ENCODE measurements at regions not wholly inside any gene's neighbourhood (a gene's known extent, or its start where the extent isn't known, plus 50 kb on each side); places are given as distances from the start of the nearest gene placed in this dataset.

DNA sequence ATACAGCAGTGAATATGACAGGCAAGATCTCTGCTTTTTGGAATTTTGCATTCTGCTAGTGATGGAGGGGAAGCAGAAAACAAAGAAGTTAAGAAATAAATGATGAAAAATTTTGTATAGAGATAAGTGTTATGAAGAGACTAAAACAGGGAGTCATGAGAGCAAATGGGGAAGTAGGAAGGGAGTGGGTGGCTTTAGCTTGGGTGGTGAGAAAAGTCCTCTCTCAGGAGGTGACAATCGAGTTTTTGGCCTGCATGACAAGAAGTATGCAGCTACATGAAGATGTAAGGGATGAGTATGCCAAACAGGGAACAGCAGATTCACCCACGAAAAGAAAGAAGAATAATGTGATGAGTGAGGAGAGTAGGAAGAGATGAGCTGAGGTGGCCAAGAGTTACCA, 80.7 kb upstream of the MPPED2 start:
- no peak overlapping the region for H3K27ac Mint-ChIP-seq

DNA sequence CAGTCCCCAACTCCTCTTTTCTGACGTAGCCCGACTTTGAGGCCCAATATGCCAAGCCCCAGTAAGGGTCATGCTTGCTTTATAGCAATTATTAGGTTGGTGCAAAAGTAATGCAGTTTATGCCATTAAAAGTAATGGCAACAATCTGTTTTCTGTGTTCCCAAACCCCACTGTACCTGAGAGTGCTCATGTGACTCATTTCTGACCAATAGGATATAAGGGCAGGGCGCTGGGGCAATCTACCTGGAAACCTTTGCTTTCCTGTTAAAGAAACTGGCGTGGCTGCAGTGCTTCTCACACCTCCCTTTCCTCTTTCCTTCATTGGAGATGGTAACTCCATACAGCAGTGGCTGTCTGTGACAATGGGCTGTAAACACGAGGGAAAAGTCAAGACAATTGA, 78.9 kb upstream of the MPPED2 start:
- peaks cover 10% of the 10 kb centered on the region for H3K9me3 Mint-ChIP-seq

More for the DNA sequence above, 80.7 kb upstream of the MPPED2 start:
- Mint-ChIP-seq H3K36me3 (ENCODE audit: low read depth) (peaks cover 7% of the 10 kb centered on the region), H3K9me3 (peaks cover 10% of the 10 kb centered on the region), H3K27me3 (ENCODE audit: low read depth, poor library complexity) (no peaks in the 10 kb centered on the region), H3K4me3 (no peak overlapping the region), H3K4me1 (no peaks in the 10 kb centered on the region)
- no peak for DNase-seq
- TF ChIP-seq, protein P1, sequence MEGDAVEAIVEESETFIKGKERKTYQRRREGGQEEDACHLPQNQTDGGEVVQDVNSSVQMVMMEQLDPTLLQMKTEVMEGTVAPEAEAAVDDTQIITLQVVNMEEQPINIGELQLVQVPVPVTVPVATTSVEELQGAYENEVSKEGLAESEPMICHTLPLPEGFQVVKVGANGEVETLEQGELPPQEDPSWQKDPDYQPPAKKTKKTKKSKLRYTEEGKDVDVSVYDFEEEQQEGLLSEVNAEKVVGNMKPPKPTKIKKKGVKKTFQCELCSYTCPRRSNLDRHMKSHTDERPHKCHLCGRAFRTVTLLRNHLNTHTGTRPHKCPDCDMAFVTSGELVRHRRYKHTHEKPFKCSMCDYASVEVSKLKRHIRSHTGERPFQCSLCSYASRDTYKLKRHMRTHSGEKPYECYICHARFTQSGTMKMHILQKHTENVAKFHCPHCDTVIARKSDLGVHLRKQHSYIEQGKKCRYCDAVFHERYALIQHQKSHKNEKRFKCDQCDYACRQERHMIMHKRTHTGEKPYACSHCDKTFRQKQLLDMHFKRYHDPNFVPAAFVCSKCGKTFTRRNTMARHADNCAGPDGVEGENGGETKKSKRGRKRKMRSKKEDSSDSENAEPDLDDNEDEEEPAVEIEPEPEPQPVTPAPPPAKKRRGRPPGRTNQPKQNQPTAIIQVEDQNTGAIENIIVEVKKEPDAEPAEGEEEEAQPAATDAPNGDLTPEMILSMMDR (IDR thresholded peaks at IDR 0.05), result no peak

DNA sequence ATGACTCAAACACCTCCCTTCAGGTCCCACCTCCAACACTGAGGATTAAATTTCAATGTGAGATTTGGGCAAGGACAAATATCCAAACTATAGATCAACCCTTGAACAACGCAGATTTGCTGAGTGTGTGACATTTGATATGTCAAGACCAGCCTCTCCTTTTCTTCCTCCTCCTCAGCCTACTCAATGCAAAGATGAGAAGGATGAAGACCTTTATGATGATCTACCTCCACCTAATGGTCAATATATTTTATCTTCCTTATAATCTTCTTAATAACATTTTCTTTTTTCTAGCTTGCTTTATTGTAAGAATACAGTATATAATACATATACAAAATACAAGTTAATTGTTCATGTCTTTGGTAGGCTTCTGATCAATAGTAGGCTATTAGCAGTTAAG, 67.5 kb upstream of the MPPED2 start:
- H3K4me3 Mint-ChIP-seq, result no peak overlapping the region
- no peaks in the 10 kb centered on the region for H3K9me3 Mint-ChIP-seq
- H3K4me1 Mint-ChIP-seq, result no peaks in the 10 kb centered on the region
- TF ChIP-seq, protein P1 (IDR thresholded peaks at IDR 0.05), result no peak
- no peak for DNase-seq
- peaks cover 9% of the 10 kb centered on the region for H3K27me3 Mint-ChIP-seq (ENCODE audit: low read depth, poor library complexity)
- no peak overlapping the region for H3K27ac Mint-ChIP-seq
- H3K36me3 Mint-ChIP-seq (ENCODE audit: low read depth), result no peaks in the 10 kb centered on the region

More for the DNA sequence above, 78.9 kb upstream of the MPPED2 start:
- Mint-ChIP-seq H3K4me3 (no peak overlapping the region), H3K27me3 (ENCODE audit: low read depth, poor library complexity) (no peaks in the 10 kb centered on the region), H3K36me3 (ENCODE audit: low read depth) (peaks cover 7% of the 10 kb centered on the region), H3K27ac (no peak overlapping the region), H3K4me1 (no peaks in the 10 kb centered on the region)
- no peak for DNase-seq
- TF ChIP-seq, protein P1 (IDR thresholded peaks at IDR 0.05), result no peak

DNA sequence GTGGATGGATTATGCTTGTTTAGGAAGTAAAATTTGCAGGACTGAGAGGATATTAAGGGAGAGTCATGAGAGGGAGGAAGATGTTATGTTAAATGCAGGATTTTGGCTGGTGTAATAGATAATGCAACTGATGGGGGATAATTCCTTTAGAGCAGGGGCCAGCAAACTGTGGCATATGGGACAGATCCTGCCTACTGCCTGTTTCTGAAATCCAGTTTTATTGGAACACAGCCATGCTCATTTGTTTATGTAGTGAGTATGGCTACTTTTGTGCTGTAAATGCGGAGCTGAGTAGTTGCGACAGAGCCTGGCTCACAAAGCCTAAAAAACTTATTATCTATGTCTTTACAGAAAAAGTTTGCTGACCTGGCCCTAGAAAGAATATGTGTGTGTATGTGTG, 66.6 kb upstream of the MPPED2 start:
- Mint-ChIP-seq H3K36me3 (ENCODE audit: low read depth) (no peaks in the 10 kb centered on the region), H3K27me3 (ENCODE audit: low read depth, poor library complexity) (peaks cover 9% of the 10 kb centered on the region), H3K4me3 (no peak overlapping the region), H3K27ac (no peak overlapping the region), H3K9me3 (no peaks in the 10 kb centered on the region), H3K4me1 (no peaks in the 10 kb centered on the region)
- DNase-seq, result no peak
- TF ChIP-seq, protein P1 (IDR thresholded peaks at IDR 0.05), result no peak

DNA sequence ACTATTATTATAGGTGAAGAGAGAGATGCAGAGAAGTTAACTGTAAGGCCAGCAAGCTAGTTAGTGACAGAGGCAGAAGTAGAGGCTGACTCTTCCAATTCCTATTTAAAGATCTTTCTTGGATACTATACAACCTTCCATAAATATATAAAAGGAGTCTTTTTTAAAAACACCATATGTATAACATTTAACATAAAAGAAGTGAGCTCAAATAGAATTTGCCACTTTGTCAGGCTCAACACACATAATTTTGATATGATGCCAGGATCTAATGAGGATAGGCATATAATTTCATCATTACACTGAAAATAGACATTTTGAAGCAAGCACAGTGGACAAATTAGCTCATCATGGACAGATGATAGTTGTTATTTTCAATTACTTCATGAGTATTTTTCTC, 64.1 kb upstream of the MPPED2 start:
- Mint-ChIP-seq H3K27me3 (ENCODE audit: low read depth, poor library complexity) (peaks cover 13% of the 10 kb centered on the region), H3K9me3 (no peaks in the 10 kb centered on the region), H3K4me3 (no peak overlapping the region), H3K27ac (no peak overlapping the region), H3K36me3 (ENCODE audit: low read depth) (no peaks in the 10 kb centered on the region), H3K4me1 (no peaks in the 10 kb centered on the region)
- no peak for DNase-seq
- TF ChIP-seq, protein P1 (IDR thresholded peaks at IDR 0.05), result no peak

Measured in nephron progenitor cell (in vitro differentiated cells).